GM19351 (cell line): ENCODE measurements at regions not wholly inside any gene's neighbourhood (a gene's known extent, or its start where the extent isn't known, plus 50 kb on each side); places are given as distances from the start of the nearest gene placed in this dataset.
"Not testable (repeated sequence)": the region's sequence is repeated elsewhere in the genome, so short reads cannot be mapped to it uniquely, and the experiment has no call there.

ENCODE experiments used
- ATAC-seq: cut with Tn5 transposase; IDR thresholded peaks from one replicate; pipeline ENCODE4 v1.9.1; 2021; ENCODE audit warnings: mild to moderate bottlenecking, moderate library complexity; ENCODE audit not compliant: unreplicated experiment

DNA sequence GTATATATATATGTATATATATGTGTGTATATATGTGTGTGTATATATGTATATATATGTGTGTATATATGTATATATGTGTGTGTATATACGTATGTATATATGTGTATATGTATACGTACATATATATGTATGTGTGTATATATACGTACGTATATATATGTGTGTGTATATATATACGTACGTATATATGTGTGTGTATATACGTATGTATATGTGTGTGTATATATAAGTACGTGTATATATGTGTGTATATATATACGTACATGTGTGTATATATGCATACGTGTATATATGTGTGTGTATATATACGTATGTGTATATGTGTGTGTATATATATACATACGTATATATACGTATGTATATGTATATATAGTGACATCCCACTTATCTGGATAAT lies 154.4 kb downstream of the CDRT15L2 start:
- ATAC-seq = no peak

DNA sequence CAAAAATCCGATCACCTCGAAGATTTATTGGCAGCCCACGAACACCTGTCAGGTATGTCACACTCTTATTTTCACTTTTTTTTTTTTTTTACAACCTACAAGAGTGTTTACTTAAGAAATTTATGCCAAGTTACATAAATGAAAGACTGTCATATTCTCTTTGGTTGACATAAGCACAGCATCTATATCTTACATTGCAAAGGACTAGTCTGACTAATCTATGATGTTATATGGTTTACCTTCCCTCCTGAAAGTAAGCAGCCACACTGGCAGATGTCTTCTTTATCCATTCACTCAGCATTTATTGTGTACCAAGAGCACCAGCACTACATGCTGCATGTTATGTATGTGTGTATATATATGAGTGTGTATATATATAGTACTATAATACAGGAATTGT lies 156.3 kb downstream of the CDRT15L2 start:
- ATAC-seq = no peak

DNA sequence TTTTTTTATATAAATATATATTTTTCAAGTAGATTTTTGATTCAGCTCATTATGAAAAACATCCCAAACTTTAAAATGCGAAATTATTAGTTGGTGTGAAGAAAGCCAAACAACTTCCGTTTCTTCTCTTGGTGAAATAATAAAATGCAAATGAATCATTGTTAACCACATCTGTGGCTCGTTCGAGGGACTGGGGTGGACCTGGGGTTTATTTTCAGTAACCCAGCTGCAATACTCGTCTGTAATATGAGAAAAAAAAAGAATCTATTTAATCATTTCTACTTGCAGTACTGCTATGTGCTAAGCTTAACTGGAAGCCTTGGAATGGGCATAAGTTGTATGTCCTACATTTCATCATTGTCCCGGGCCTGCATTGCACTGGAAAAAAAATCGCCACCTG lies 158.1 kb downstream of the CDRT15L2 start:
- not testable (repeated sequence) for ATAC-seq

GRCh38 chr17:20771104-20771503 lies 191.6 kb downstream of the CDRT15L2 start:
- no peak for ATAC-seq

DNA sequence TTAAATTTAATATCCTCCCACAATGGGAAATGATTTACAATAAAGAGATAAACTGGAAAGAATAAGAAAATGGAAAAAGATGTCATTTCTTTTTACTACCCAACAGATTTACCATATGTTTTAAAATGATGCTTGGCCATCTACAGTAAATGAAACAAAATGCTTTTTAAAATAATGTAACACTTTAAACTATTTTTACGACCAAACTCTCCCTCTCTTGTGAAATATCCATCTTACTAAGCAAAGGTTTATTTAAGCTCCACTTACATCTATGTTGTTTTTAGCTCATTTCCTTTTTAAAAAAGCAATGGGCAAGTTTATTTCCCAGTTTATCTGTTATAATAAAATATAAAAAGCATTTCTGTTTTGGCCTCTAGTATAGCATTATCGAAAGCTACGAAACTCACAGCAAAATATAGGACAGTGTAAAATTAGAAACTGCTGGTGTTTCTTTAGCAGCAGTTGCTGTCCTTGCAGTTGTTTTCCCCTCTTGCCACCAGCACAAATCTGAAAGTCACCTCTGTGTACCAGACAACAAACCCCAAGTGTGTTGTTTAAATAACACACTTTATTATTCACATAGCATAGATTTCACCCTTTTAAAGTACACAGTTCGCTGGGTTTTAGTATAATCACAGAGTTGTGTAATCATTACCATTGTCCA lies 195.1 kb downstream of the CDRT15L2 start:
- no peak for ATAC-seq

DNA sequence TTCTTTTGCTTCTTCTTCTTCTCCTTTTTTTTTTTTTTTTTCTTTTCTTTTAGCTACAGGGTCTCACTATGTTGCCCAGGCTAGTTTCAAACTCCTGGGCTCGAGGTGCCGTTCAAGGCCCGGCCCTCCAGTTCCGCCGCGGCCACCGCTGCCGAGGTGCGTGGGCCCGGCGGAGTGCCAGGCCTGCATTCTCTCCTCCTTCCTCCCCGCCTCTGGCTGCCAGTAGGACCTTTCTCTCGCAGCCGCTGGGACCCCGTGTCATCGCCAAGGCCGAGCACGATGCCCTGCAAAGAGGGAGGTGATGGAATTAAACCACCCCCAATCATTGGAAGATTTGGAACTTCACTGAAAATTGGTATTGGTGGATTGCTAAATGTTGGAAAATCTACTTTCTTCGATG lies 195.8 kb downstream of the CDRT15L2 start:
- no peak for ATAC-seq

DNA sequence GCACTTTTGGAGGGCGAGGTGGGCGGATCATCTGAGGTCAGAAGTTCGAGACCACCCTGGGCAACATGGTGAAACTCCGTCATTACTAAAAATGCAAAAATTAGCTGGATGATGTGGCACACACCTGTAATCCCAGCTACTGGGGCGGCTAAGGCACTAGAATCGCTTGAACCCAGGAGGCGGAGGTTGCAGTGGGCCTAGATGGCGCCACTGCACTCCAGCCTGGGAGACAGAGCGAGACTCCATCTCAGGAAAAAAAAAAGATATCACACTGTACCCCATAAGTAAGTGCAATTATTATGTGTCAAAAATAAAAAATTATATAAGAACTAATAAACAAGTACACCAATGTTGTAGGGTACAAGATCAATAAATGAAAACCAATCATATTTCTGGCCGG lies 200.0 kb downstream of the CDRT15L2 start:
- ATAC-seq = no peak

DNA sequence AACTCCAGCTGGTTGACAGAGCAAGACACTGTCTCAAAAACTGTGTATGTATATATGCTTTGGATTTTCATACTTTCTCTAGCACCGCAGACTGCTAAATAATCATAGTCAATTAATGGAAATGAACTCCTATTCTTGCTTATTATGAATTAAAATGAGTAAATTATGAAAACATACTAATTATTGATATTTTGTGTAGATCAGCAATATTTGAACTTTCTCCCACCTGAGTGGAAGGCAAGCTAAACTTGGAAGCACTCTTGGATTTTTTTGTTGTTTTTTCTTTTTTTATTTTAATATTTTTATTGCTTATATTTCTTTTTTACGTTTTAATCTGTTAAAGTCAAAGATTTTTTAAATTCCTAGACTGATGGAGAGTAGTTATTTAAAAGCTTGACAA lies 201.7 kb downstream of the CDRT15L2 start:
- ATAC-seq = no peak

DNA sequence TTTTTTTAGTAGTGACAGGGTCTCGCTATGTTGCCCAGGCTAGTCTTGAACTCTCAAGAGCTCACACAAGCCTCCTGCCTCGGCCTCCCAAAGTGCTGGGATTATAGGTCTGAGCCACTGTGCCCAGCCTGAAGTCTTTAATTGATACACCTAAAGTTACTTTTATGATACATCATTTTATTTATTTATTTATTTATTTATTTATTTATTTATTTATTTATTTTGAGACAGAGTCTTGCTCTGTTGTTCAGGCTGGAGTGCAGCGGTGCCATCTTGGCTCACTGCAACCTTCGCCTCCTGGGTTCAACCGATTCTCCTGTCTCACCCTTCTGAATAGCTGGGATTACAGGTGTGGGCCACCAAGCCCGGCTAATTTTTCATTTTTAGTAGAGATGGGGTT lies 202.3 kb downstream of the CDRT15L2 start:
- ATAC-seq = not testable (repeated sequence)

DNA sequence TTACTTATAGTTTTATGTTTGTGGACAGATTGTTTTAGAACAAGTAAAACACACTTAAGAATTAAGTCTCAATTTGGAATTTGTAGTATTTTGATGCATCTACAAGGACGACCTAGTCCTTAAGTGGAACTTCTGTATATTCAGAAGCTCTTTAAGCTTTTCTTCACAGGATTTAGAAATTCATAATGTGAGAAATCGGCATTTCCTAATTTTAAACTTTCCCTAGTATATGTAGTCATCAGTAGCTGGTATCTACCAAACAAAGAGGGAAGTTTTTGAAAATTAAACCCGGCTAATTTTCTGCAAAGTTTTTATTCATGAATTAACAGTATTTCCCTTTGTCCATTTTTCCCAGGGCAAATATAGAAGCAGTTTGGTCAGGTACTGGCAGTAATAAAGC lies 203.6 kb downstream of the CDRT15L2 start:
- ATAC-seq = no peak

DNA sequence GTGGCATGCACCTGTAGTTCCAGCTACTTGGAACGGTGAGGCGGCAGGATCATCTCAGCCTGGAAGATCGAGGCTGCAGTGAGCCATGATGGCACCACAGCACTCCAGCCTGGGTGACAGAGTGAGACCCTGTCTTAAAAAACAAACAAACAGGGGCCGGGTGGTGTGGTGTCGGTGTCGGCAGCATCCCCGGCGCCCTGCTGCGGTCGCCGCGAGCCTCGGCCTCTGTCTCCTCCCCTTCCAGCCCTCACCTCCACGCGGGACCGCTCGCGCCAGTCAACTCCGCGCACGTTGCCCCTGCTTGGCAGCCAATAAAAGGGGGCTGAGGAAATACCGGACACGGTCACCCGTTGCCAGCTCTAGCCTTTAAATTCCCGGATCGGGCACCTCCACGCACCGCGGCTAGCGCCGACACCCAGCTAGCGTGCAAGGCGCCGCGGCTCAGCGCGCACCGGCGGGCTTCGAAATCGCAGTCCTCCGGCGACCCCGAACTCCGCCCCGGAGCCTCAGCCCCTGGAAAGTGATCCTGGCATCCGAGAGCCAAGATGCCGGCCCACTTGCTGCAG lies 204.7 kb downstream of the CDRT15L2 start:
- no peak for ATAC-seq

- no peak for ATAC-seq
Measured at GRCh38 chr17:20787281-20787680, 207.8 kb downstream of the CDRT15L2 start.

DNA sequence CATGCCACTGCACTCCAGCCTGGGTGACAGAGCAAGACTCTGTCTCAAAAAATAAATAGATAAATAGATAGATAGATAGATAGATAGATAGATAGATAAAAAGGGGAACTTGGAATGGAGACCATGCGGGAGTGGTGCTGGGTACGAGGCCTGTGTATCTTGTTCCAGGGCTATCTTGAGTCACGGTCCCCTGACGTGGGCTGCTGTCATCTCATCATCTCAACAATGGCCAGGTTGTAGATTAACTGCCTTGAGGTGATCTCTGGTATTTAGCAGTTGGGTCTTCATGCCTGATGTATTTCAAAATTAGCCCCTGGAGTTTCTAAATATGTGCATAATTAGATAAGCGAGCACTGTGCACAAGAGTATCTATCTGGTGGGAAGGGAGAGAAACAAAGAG lies 212.1 kb downstream of the CDRT15L2 start:
- no peak for ATAC-seq

GRCh38 chr17:20794532-20794931 lies 215.0 kb downstream of the CDRT15L2 start:
- ATAC-seq = not testable (repeated sequence)

DNA sequence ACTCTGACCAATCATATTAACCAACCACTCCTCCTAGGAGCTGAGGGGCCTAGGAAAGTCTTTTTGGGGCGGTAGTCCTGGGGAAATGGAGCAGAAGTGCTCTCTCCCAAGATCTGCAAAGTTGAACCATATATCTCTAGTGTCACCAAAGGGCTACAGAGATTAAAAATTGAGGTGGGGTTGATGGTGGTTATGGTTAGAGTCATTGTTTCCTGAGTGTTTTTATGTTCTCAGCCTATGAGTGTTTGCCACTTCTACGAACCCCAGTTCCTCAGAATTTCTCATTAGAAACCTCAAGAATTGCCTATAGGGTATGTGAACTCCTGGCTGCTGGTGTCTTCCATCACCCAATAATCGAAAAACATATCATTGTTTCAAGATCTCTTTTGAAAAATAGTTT lies 217.8 kb downstream of the CDRT15L2 start:
- ATAC-seq = no peak

GRCh38 chr17:20800146-20800545 lies 220.6 kb downstream of the CDRT15L2 start:
- ATAC-seq = no peak

DNA sequence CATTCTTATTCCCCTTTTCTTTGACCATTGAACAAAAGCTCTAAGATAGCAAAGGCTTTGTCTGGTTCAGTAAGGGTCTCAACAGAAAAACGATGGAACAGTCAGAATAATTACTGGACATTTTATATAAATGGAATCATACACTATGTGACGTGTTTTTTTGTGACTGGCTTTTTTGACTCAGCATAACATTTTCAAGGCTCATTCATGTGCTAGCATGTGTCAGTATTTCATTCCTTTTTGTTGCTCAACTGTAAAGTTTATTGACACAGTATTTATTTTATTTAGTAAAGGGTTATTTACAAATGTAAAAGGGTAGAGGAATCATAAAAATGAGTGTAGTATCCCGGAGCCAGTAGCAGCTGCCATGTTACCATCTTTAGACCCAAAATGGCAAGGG lies 226.2 kb downstream of the CDRT15L2 start:
- no peak for ATAC-seq

GRCh38 chr17:20807566-20807965 lies 228.0 kb downstream of the CDRT15L2 start:
- not testable (repeated sequence) for ATAC-seq

- not testable (repeated sequence) for ATAC-seq
Measured at GRCh38 chr17:20815410-20815809, 227.4 kb downstream of the USP22 start.

DNA sequence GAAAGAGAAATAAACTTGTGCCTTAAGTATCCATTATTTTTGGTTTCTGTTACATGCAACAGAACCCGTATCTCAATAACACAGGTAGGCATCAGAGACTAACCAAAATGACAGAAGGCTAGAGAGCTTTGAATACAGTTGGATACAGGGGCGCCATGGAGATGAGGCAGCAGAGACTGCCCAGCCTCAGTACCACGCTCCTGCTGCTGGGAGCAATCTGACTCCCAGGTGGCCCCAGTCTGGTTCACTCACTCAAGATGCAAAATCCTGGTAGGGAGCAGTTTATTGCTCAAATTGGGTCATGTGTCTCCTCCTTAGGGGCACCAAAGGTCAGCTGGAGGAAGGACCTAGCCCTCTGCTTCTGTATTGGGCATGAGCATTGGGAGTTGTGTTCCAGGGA lies 218.9 kb downstream of the USP22 start:
- ATAC-seq = no peak

GRCh38 chr17:20825539-20825938 lies 217.3 kb downstream of the USP22 start:
- no peak for ATAC-seq

- ATAC-seq = not testable (repeated sequence)
Measured at GRCh38 chr17:20840453-20840852, 202.4 kb downstream of the USP22 start.
